HCT116 (cell line): ENCODE measurements at regions not wholly inside any gene's neighbourhood (a gene's known extent, or its start where the extent isn't known, plus 50 kb on each side); places are given as distances from the start of the nearest gene placed in this dataset.

Experiments used
- ATAC-seq: fragments of 200-7000 bp; cut with Tn5 transposase; 2 replicates; pipeline ENCODE4 v1.9.1; 2020; ENCODE audit warnings: mild to moderate bottlenecking, moderate library complexity
- BruUV-seq: library from RNA; stranded (reverse); fragments of 400-500 nt; replicated peaks from 2 replicates; lab custom pipeline; 2021; lab: Mats Ljungman, UMichigan
- CTCF ChIA-PET: fragments of 300-600 bp; sonication (Branson Sonifier 250); formaldehyde crosslinking; loops from one replicate; lab custom pipeline; 2021; ENCODE audit warnings: antibody characterized with exemption; lab: Charles Lee
- POLR2A ChIA-PET: fragments of 300-600, 350-600 bp; sonication (Branson Sonifier 250); formaldehyde crosslinking; loops from one replicate; lab custom pipeline; 2021; ENCODE audit warnings: antibody characterized with exemption; lab: Charles Lee
- RAD21 ChIA-PET, 2 experiments: fragments of 300-600 bp; sonication (Branson Sonifier 250); formaldehyde crosslinking; loops; one replicate each; lab custom pipeline; 2023; ENCODE audit warnings: low total read pairs in 2 of 2; ENCODE audit not compliant: uncharacterized antibody in 2 of 2, unreplicated experiment in 2 of 2, low non-redundant PET in 1 of 2; lab: Charles Lee
- DNase-seq: peaks from one replicate; pipeline ENCODE4 v3.0.0-alpha.2; 2010; ENCODE audit warnings: low read depth, low spot score
- H2AFZ ChIP-seq: fragments of 200-600 bp; shearing (Covaris generic), sonication (generic); 2 replicates; pipeline ENCODE4 v1.6.1; 2017; ENCODE audit warnings: low read depth, mixed run types, mixed read lengths, antibody characterized with exemption, low read length; ENCODE audit not compliant: poor library complexity, severe bottlenecking
- H3K27ac ChIP-seq: 2 replicates; pipeline ENCODE4 v1.5.1; 2012; ENCODE audit warnings: low read depth, low read length
- H3K27me3 ChIP-seq: fragments of 200-600 bp; sonication (generic); 2 replicates; pipeline ENCODE4 v1.6.1; 2016; ENCODE audit warnings: mixed run types, low read length, mixed read lengths; ENCODE audit not compliant: insufficient read depth
- H3K36me3 ChIP-seq, 2 experiments: fragments of 200-500 bp in 1 of 2; fragments of 200-600 bp in 1 of 2; sonication (Bioruptor generic) in 1 of 2; sonication (generic) in 1 of 2; 2 replicates each; pipeline versions ENCODE4 v1.5.1 to v1.6.1; 2014 to 2016; ENCODE audit warnings: low read length in 2 of 2, inconsistent platforms in 1 of 2, mixed read lengths in 1 of 2, mixed run types in 1 of 2; ENCODE audit not compliant: insufficient read depth in 2 of 2, control insufficient read depth in 1 of 2
- H3K4me1 ChIP-seq, 2 experiments: fragments of 200-600 bp in 1 of 2; sonication (generic) in 1 of 2; 2 replicates each; pipeline versions ENCODE4 v1.5.1 to v1.6.1; 2012 to 2017; ENCODE audit warnings: low read length in 2 of 2, inconsistent platforms in 1 of 2, mild to moderate bottlenecking in 1 of 2, mixed read lengths in 1 of 2, mixed run types in 1 of 2, moderate library complexity in 1 of 2; ENCODE audit not compliant: insufficient read depth in 2 of 2, control insufficient read depth in 1 of 2
- H3K4me2 ChIP-seq: fragments of 200-600 bp; sonication (generic); 2 replicates; pipeline ENCODE4 v1.6.1; 2017; ENCODE audit warnings: mixed run types, low read length, mixed read lengths
- H3K4me3 ChIP-seq, 2 experiments: fragments of 200-600 bp in 1 of 2; sonication (generic) in 1 of 2; replicated peaks in 1 of 2; 2 replicates each; pipeline ENCODE4 v1.5.1; 2011 to 2016; ENCODE audit warnings: low read length in 2 of 2, control low read depth in 1 of 2, low read depth in 1 of 2, mild to moderate bottlenecking in 1 of 2, mixed read lengths in 1 of 2, mixed run types in 1 of 2
- H3K79me2 ChIP-seq: fragments of 200-600 bp; sonication (generic); 2 replicates; pipeline ENCODE4 v1.6.1; 2017; ENCODE audit warnings: mild to moderate bottlenecking, mixed run types, low read length, moderate library complexity, mixed read lengths; ENCODE audit not compliant: insufficient read depth
- H3K9ac ChIP-seq: fragments of 200-600 bp; sonication (generic); 2 replicates; pipeline ENCODE4 v1.6.1; 2016; ENCODE audit warnings: low read length, mixed read lengths
- H3K9me2 ChIP-seq: fragments of 200-600 bp; sonication (generic), shearing (Covaris generic); 2 replicates; pipeline ENCODE4 v1.6.1; 2017; ENCODE audit warnings: mixed run types, mild to moderate bottlenecking, moderate library complexity; ENCODE audit not compliant: insufficient read depth
- H3K9me3 ChIP-seq, 2 experiments: fragments of 200-500 bp in 1 of 2; fragments of 200-600 bp in 1 of 2; sonication (Bioruptor generic) in 1 of 2; sonication (generic) in 1 of 2; 2 replicates each; pipeline ENCODE4 v1.6.1; 2014 to 2017; ENCODE audit warnings: low read length in 2 of 2, mixed read lengths in 2 of 2, inconsistent platforms in 1 of 2, low read depth in 1 of 2, mild to moderate bottlenecking in 1 of 2, mixed run types in 1 of 2, moderate library complexity in 1 of 2; ENCODE audit not compliant: control insufficient read depth in 1 of 2, insufficient read depth in 1 of 2
- H4K20me1 ChIP-seq: fragments of 200-600 bp; sonication (generic), shearing (Covaris generic); 2 replicates; pipeline ENCODE4 v1.6.1; 2017; ENCODE audit warnings: mixed run types, mild to moderate bottlenecking, moderate library complexity; ENCODE audit not compliant: insufficient read depth
- ATF3 ChIP-seq: IDR thresholded peaks from 2 replicates; pipeline ENCODE4 v1.6.1; 2012
- CBX3 ChIP-seq: IDR thresholded peaks from 2 replicates; pipeline ENCODE4 v1.6.1; 2012; ENCODE audit warnings: low read depth
- CEBPB ChIP-seq: IDR thresholded peaks from 2 replicates; pipeline ENCODE4 v1.6.1; 2012; ENCODE audit warnings: low read depth
- CTCF ChIP-seq, 3 experiments: fragments of 200-600 bp in 1 of 3; sonication (generic) in 1 of 3; IDR thresholded peaks in 2 of 3; conservative IDR thresholded peaks in 1 of 3; 2 replicates each; pipeline ENCODE4 v1.5.1; 2012 to 2017; ENCODE audit warnings: low read depth in 2 of 3, low read length in 2 of 3, antibody characterized with exemption in 1 of 3, borderline replicate concordance in 1 of 3, control low read depth in 1 of 3, mild to moderate bottlenecking in 1 of 3, mixed read lengths in 1 of 3, mixed run types in 1 of 3, moderate library complexity in 1 of 3; ENCODE audit not compliant: insufficient read depth in 1 of 3
- ELF1 ChIP-seq: IDR thresholded peaks from 2 replicates; pipeline ENCODE4 v1.6.1; 2012; ENCODE audit warnings: low read depth, borderline replicate concordance
- JUND ChIP-seq: IDR thresholded peaks from 2 replicates; pipeline ENCODE4 v1.6.1; 2012
- MAX ChIP-seq: IDR thresholded peaks from 2 replicates; pipeline ENCODE4 v1.6.1; 2012
- POLR2A ChIP-seq: IDR thresholded peaks from 2 replicates; pipeline ENCODE4 v1.7.0; 2011; ENCODE audit warnings: borderline replicate concordance; ENCODE audit not compliant: insufficient read depth, insufficient read length; ENCODE audit errors: extremely low read depth
- REST ChIP-seq: IDR thresholded peaks from 2 replicates; pipeline ENCODE4 v1.6.1; 2012; ENCODE audit warnings: low read depth
- SP1 ChIP-seq: IDR thresholded peaks from 2 replicates; pipeline ENCODE4 v1.6.1; 2012; ENCODE audit warnings: low read depth
- SRF ChIP-seq: IDR thresholded peaks from 2 replicates; pipeline ENCODE4 v1.6.1; 2012; ENCODE audit warnings: low read depth
- TCF7L2 ChIP-seq: IDR thresholded peaks from 2 replicates; pipeline ENCODE4 v1.7.0; 2011; ENCODE audit warnings: borderline replicate concordance, inconsistent platforms; ENCODE audit not compliant: insufficient read depth, insufficient read length; ENCODE audit errors: extremely low read depth
- YY1 ChIP-seq: IDR thresholded peaks from 2 replicates; pipeline ENCODE4 v1.6.1; 2011; ENCODE audit warnings: low read length, low read depth, moderate library complexity, mild to moderate bottlenecking; ENCODE audit not compliant: insufficient replicate concordance; ENCODE audit errors: extremely low read depth
- ZBTB33 ChIP-seq: IDR thresholded peaks from 2 replicates; pipeline ENCODE4 v1.6.1; 2011; ENCODE audit warnings: mild to moderate bottlenecking, low read length, moderate library complexity; ENCODE audit not compliant: insufficient replicate concordance; ENCODE audit errors: extremely low read depth
- ZFX ChIP-seq: fragments of 450-650 bp; IDR thresholded peaks from 2 replicates; pipeline ENCODE4 v1.6.1; 2017
- ZNF274 ChIP-seq: fragments of 200-500 bp; sonication (Bioruptor generic); IDR thresholded peaks from 2 replicates; pipeline ENCODE4 v1.6.1; 2014; ENCODE audit warnings: mild to moderate bottlenecking, low read depth, low read length, inconsistent platforms
- intact Hi-C: fragments of 100-400 bp; cut with micrococcal nuclease; formaldehyde crosslinking; loops from 2 replicates; pipeline ENCODE4 v1.10.0; 2022

GRCh38 chr1:208929575-208929974 lies 653.9 kb upstream of the CAMK1G start (continued):
- TF ChIP-seq MAX, result no peak
- no peak for TF ChIP-seq YY1
- TF ChIP-seq REST, result no peak

- RAD21 ChIA-PET, result no interaction called here
- no peaks in the 10 kb centered on the region for H3K9me2 ChIP-seq
- no TSS peak for BruUV-seq
- H3K27me3 ChIP-seq, result no peaks in the 10 kb centered on the region
- no peaks in the 10 kb centered on the region for H4K20me1 ChIP-seq
- DNase-seq, result no peak
- H3K9ac ChIP-seq, result no peak overlapping the region
- intact Hi-C loops, result no loop called here
- CTCF ChIA-PET, result no interaction called here
- H3K4me3 ChIP-seq, result no peak overlapping the region
- POLR2A ChIA-PET, result no interaction called here
- no peak overlapping the region for H3K4me2 ChIP-seq
- H3K79me2 ChIP-seq, result no peaks in the 10 kb centered on the region
- H3K4me1 ChIP-seq, result no peaks in the 10 kb centered on the region
- H3K27ac ChIP-seq, result no peak overlapping the region
- no peak overlapping the region for H2AFZ ChIP-seq
- H3K36me3 ChIP-seq, result no peaks in the 10 kb centered on the region
- no peak for ATAC-seq
- H3K9me3 ChIP-seq, result no peaks in the 10 kb centered on the region; a peak in 1 of 4 replicates
- TF ChIP-seq ZBTB33 (no peak), JUND (no peak), SP1 (no peak), ZNF274 (no peak), CBX3 (no peak), POLR2A (no peak), SRF (no peak), CEBPB (no peak), ZFX (no peak), ELF1 (no peak), CTCF (IDR thresholded peaks at IDR 0.05 in 2 of 3, conservative IDR thresholded peaks at IDR 0.05 in 1 of 3; ENCODE audit: borderline replicate concordance in 1 of 3, insufficient read depth in 1 of 3, low read depth in 2 of 3, low read length in 2 of 3) (no peak), YY1 (no peak), TCF7L2 (no peak), ATF3 (no peak)
Measured at GRCh38 chr1:208931936-208932335, 651.6 kb upstream of the CAMK1G start.
